ENCODE measurements at regions not wholly inside any gene's neighbourhood (a gene's known extent, or its start where the extent isn't known, plus 50 kb on each side); places are given as distances from the start of the nearest gene placed in this dataset.

- H3K27me3 ChIP-seq = no peaks in the 10 kb centered on the region
- intact Hi-C loops (cut with DNase I) = no loop called here
- no peak for TF ChIP-seq CTCF (IDR thresholded peaks at IDR 0.05)
- TF ChIP-seq POLR2A (IDR thresholded peaks at IDR 0.05) = no peak
- no peaks in the 10 kb centered on the region for H3K9me3 ChIP-seq
- peaks cover 6 to 10% of the 10 kb centered on the region in 2 donors for H3K4me1 ChIP-seq
- no peaks in the 10 kb centered on the region for H3K36me3 ChIP-seq
- DNase-seq = no peak
- no peak overlapping the region for H3K4me3 ChIP-seq (replicated peaks in 1 of 3)
- no peak overlapping the region for H3K27ac ChIP-seq
- 67 to 76% methylated on average over 14 of the region's 14 CpGs for whole genome bisulfite sequencing, 2 donors
These were observed 75.7 kb upstream of the SIRPA start for GRCh38 chr20:1819311-1820137.

GRCh38 chr20:1818895-1819294 lies 76.3 kb upstream of the SIRPA start:
- Histone ChIP-seq H3K9me3 (no peaks in the 10 kb centered on the region), H3K27ac (no peak overlapping the region), H3K27me3 (no peaks in the 10 kb centered on the region), H3K4me1 (peaks cover 6 to 10% of the 10 kb centered on the region in 2 donors), H3K36me3 (no peaks in the 10 kb centered on the region), H3K4me3 (replicated peaks in 1 of 3) (no peak overlapping the region)
- intact Hi-C loops (cut with DNase I) = no loop called here
- TF ChIP-seq POLR2A (IDR thresholded peaks at IDR 0.05) = no peak
- no peak for TF ChIP-seq CTCF (IDR thresholded peaks at IDR 0.05)
- WGBS, 2 donors = 44 to 51% methylated on average over 6 of the region's 6 CpGs
- DNase-seq = no peak

DNA sequence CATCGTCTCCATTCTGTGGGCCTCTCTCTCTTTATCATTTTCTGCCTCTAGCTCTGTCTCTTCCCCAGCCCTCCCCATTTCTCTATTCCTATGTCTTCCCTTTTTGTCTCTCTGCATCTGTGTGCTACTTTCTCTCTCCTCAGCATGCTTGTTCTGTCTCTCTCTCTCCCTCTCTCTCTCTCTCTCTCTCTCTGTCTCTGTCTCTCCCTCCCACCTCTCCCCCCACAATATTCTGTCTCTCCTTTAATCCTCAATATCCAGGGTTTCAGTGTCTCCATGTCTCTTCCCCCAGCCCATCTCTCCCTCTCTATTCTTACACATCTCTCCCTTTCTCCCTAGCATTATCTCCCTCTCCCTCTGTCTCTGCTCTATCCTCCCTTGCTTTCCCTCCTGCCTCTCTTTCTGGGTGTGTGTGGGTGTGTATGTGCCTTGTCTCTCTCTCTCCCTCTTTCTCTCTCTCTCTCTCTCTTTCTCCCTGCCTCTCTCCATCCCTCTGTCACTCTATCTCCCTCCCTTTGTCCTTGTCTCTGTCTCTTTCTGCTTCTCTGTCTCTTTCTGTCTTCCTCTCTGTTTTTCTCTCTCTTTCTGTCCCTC lies 76.9 kb upstream of the SIRPA start:
- no peak for DNase-seq
- peaks cover 7 to 12% of the 10 kb centered on the region in 2 donors for H3K4me1 ChIP-seq

DNA sequence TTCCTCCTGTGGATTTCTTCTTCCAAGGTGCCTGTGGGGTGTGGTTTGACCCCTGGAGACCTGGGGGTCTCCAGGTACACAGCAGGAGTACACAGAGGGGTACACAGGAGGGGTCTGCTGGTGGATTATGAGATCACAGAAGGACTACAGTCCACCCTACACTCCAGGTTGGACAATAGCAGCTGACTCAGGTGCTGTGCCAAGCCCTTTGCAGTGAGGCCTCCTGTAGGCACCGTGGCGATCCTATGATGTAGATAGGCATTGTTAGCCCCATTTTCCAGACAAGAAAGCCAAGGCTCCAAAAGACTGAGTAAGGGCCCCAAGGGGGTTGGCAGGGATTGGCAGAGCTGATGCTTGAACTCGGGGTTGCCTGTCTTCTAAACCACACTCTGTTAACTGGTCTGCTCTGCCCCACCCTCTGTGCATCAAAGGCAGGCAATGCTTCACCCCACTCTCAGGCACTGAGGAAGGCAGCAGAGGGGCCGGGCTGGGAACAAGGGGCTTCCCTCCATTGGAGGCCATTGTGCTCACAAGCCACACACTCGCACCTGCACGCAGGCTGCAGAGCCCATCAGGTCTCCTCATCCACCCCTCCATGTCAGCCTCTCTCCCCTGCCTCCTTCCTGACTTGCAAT lies 77.5 kb upstream of the SIRPA start:
- Histone ChIP-seq H3K4me1 (peaks cover 12 to 18% of the 10 kb centered on the region in 2 donors), H3K27me3 (no peaks in the 10 kb centered on the region), H3K27ac (no peak overlapping the region), H3K4me3 (replicated peaks in 1 of 3) (no peak overlapping the region), H3K9me3 (no peaks in the 10 kb centered on the region), H3K36me3 (no peaks in the 10 kb centered on the region)
- intact Hi-C loops (cut with DNase I) = no loop called here
- TF ChIP-seq CTCF (IDR thresholded peaks at IDR 0.05) (no peak), POLR2A (IDR thresholded peaks at IDR 0.05) (no peak)
- WGBS, 2 donors = 89 to 96% methylated on average over 3 to 6 of the region's 6 CpGs
- DNase-seq = no peak

More for the DNA sequence above, 76.9 kb upstream of the SIRPA start:
- no peaks in the 10 kb centered on the region for H3K36me3 ChIP-seq
- no peak overlapping the region for H3K27ac ChIP-seq
- no peaks in the 10 kb centered on the region for H3K27me3 ChIP-seq
- no peaks in the 10 kb centered on the region for H3K9me3 ChIP-seq
- TF ChIP-seq CTCF (IDR thresholded peaks at IDR 0.05) (no peak), POLR2A (IDR thresholded peaks at IDR 0.05) (no peak)
- intact Hi-C loops (cut with DNase I) = no loop called here
- WGBS, 2 donors = 67 to 80% methylated on average over 1 of the region's 1 CpG
- H3K4me3 ChIP-seq (replicated peaks in 1 of 3) = no peak overlapping the region
